ENCODE measurements at regions not wholly inside any gene's neighbourhood (a gene's known extent, or its start where the extent isn't known, plus 50 kb on each side); places are given as distances from the start of the nearest gene placed in this dataset.

DNA sequence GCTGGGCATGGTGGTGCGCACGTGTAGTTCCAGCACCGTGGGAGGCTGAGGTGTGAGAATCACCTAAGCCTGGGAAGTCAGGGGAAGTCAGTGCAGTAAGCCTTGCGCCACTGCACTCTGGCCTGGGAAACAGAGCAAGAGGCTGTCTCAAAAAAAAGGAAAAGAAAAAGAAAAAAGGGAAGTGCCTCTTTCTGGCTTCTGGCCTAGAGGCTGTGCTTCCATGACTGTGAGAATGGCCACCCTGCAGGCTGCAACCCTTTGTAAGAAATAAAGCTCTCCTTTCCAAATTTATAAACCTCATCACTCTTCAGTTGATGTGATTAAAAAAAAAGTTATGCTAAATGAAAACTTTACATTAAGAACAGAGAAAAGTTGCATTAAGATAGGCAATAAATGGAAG is 774.3 kb downstream of the TUSC7 start:
- TF ChIP-seq, protein P1, sequence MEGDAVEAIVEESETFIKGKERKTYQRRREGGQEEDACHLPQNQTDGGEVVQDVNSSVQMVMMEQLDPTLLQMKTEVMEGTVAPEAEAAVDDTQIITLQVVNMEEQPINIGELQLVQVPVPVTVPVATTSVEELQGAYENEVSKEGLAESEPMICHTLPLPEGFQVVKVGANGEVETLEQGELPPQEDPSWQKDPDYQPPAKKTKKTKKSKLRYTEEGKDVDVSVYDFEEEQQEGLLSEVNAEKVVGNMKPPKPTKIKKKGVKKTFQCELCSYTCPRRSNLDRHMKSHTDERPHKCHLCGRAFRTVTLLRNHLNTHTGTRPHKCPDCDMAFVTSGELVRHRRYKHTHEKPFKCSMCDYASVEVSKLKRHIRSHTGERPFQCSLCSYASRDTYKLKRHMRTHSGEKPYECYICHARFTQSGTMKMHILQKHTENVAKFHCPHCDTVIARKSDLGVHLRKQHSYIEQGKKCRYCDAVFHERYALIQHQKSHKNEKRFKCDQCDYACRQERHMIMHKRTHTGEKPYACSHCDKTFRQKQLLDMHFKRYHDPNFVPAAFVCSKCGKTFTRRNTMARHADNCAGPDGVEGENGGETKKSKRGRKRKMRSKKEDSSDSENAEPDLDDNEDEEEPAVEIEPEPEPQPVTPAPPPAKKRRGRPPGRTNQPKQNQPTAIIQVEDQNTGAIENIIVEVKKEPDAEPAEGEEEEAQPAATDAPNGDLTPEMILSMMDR (IDR thresholded peaks at IDR 0.05; ENCODE audit: control extremely low read depth, extremely low read depth, low read depth, missing control alignments) = no peak
- no peak for DNase-seq (ENCODE audit: extremely low spot score)
- ChIA-PET POLR2A (no interaction called here), CTCF (no interaction called here)

DNA sequence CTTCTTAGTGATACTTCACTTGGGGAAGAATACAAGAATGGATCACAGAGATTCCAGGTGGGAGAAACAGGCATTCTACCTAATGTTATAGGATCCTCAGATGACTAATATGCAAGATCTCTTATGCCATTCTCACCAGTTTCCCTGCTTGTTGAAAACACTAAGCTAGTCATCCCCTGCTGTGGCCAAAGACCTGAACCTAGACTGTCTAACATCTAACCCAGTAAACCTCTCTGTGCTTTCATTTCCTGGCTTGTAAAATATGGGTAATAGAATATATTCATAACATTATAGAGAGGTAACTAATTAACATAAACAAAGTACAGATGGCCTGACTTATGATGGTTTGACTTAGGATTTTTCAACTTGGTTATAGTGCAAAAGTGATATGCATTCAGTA is 776.3 kb downstream of the TUSC7 start:
- DNase-seq (ENCODE audit: extremely low spot score) = no peak
- TF ChIP-seq, protein P1 (IDR thresholded peaks at IDR 0.05; ENCODE audit: control extremely low read depth, extremely low read depth, low read depth, missing control alignments) = no peak
- ChIA-PET POLR2A (no interaction called here), CTCF (interaction anchor here (1.5 kb wide), 1 partner anchor 1324 kb away, joined by 3 read pairs; no protein-coding TSS in a partner anchor)

DNA sequence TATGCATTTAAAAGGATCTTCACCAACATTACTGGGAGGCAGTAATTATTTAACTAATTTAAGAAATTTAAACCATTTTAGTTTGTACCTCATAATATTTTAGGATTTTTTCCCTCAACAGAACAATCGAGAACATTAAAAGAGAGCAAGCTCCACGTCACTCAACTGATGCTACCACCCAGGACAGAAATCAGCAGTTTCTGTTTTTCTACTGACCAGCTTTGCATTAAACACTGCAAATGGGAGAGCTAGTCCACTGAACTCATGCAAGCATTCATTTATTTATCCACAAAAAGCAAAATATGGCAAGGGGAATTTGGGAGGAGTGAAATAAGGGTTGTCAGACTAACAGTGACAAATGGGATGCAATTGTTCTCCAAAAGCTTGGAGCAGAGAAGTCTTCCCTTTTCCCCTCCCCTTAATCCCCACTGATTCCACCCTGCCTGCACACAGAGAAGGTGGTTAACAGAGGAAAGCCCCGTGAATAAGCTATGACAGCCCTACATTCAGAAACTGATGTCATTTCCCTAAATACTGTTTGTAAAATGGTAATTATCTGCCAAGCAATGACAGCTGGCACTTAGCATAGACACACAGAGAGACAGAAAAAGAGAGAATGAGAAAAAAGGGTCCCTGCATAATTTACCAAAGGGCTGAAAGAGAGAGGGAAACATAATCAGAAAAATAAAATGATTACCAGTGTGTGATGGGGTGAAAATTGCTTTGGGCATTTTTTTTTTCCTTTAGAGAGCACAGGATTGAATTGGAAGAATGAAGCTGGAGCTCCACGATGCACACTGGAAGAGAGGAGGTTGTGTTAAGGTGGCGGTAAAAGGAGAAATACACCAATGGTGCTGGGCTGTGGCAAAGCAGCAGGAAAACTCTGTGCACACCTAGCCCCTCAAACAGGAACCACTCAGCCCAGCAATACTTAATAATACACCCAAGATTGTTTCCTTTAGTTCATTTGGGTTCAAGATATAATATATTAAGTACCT is 777.4 kb downstream of the TUSC7 start:
- ChIA-PET POLR2A (no interaction called here), CTCF (interaction anchor here (0.9 to 1.5 kb wide), 3 partner anchors 12 to 1323 kb away, joined by 3 read pairs; no protein-coding TSS in a partner anchor)
- DNase-seq (ENCODE audit: extremely low spot score) = peak; percentile 5
- TF ChIP-seq, protein P1 (IDR thresholded peaks at IDR 0.05; ENCODE audit: control extremely low read depth, extremely low read depth, low read depth, missing control alignments) = no peak

DNA sequence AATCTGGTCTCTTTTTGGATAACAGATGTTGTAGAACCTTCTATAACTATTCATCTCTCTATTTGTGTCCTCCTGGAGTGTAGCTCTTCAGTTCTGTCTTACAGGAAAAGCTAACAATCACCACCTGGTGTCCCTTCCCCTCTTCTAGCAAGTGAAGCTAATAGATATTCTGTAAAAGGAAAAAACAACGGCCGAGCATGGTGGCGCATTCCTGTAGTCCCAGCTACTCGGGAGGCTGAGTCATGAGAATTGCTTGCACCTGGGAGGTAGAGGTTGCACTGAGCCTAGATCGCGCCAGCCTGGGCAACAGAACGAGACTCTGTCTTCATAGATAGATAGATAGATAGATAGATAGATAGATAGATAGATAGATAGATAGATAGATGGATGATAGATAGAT is 779.4 kb downstream of the TUSC7 start:
- ChIA-PET CTCF (no interaction called here), POLR2A (no interaction called here)
- DNase-seq (ENCODE audit: extremely low spot score) = no peak
- TF ChIP-seq, protein P1 (IDR thresholded peaks at IDR 0.05; ENCODE audit: control extremely low read depth, extremely low read depth, low read depth, missing control alignments) = no peak

DNA sequence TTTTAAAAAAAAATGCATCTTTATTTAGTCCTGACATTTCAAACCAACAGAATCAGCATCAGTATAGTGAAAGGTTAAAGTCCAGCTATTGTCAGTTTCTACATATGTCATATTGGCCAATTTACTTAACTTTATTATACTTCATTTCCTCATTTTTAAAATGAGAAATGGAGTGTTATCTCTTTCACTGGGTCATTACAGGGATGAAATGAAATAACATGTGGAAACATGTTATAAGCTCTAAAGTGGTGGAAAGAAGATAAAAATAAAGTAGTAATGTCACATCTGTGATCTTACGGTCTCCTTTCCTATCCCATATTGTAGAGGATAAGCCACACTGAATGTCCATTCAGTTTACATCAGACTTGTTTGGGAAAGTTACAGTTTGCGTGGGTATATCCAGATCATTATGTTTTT is 780.1 kb downstream of the TUSC7 start:
- TF ChIP-seq, protein P1 (IDR thresholded peaks at IDR 0.05; ENCODE audit: control extremely low read depth, extremely low read depth, low read depth, missing control alignments) = no peak
- POLR2A ChIA-PET = no interaction called here
- no peak for DNase-seq (ENCODE audit: extremely low spot score)
- CTCF ChIA-PET = no interaction called here

DNA sequence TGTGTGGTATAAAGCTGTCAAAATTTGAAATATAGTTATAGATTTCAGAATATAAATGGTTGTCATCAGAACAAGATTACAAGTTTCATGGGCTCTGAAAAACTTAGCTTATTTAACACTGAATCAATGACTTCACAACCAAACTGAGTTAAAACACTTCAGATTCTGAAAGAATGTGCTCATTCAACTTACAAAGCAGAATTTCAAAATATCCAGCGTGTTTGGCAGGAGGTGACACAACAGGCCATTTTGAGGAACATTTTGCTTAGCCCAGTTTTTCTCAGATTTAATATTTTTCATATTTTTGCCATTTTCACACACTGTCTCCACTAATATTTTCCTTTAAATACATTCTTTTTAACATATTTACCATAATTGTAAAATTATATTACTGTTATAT is 781.1 kb downstream of the TUSC7 start:
- DNase-seq (ENCODE audit: extremely low spot score) = no peak
- ChIA-PET POLR2A (no interaction called here), CTCF (no interaction called here)
- TF ChIP-seq, protein P1 (IDR thresholded peaks at IDR 0.05; ENCODE audit: control extremely low read depth, extremely low read depth, low read depth, missing control alignments) = no peak
